ENCODE measurements at regions not wholly inside any gene's neighbourhood (a gene's known extent, or its start where the extent isn't known, plus 50 kb on each side); places are given as distances from the start of the nearest gene placed in this dataset.
A peak's percentile ranks its signal among the peaks of the same experiment; 100 is the strongest.
"Not testable (repeated sequence)": the region's sequence is repeated elsewhere in the genome, so short reads cannot be mapped to it uniquely, and the experiment has no call there.

- no peak for TF ChIP-seq CTCF (conservative IDR thresholded peaks at IDR 0.05; ENCODE audit: low read depth, low read length)
- peak; percentile 44 for DNase-seq (ENCODE audit: low read depth)
- no peak overlapping the region for H3K4me3 ChIP-seq (ENCODE audit: low read depth, low read length)
Observed at GRCh38 chr17:31627960-31628359, 231.1 kb downstream of the COPRS start.

- DNase-seq (ENCODE audit: low read depth) = no peak
- H3K4me3 ChIP-seq (ENCODE audit: low read depth, low read length) = no peak overlapping the region
- TF ChIP-seq CTCF (conservative IDR thresholded peaks at IDR 0.05; ENCODE audit: low read depth, low read length) = no peak
Observed at GRCh38 chr17:31623990-31624389, 232.5 kb downstream of the RAB11FIP4 start.

- no peak for TF ChIP-seq CTCF (conservative IDR thresholded peaks at IDR 0.05; ENCODE audit: low read depth, low read length)
- no peak for DNase-seq (ENCODE audit: low read depth)
- no peak overlapping the region for H3K4me3 ChIP-seq (ENCODE audit: low read depth, low read length)
Observed at GRCh38 chr17:31622500-31622899, 231.0 kb downstream of the RAB11FIP4 start.

- no peak for DNase-seq (ENCODE audit: low read depth)
- H3K4me3 ChIP-seq (ENCODE audit: low read depth, low read length) = no peak overlapping the region
Observed at GRCh38 chr17:31621566-31621965, 230.1 kb downstream of the RAB11FIP4 start.

GRCh38 chr17:31611053-31611452, 219.6 kb downstream of the RAB11FIP4 start:
- not testable (repeated sequence) for H3K4me3 ChIP-seq (ENCODE audit: low read depth, low read length); DNase-seq (ENCODE audit: low read depth)

More at GRCh38 chr17:31621566-31621965, 230.1 kb downstream of the RAB11FIP4 start:
- no peak for TF ChIP-seq CTCF (conservative IDR thresholded peaks at IDR 0.05; ENCODE audit: low read depth, low read length)

- no peak for TF ChIP-seq CTCF (conservative IDR thresholded peaks at IDR 0.05; ENCODE audit: low read depth, low read length)
- no peak overlapping the region for H3K4me3 ChIP-seq (ENCODE audit: low read depth, low read length)
- DNase-seq (ENCODE audit: low read depth) = no peak
Observed at GRCh38 chr17:31609996-31610910, 218.8 kb downstream of the RAB11FIP4 start.

GRCh38 chr17:31609331-31609730, 217.9 kb downstream of the RAB11FIP4 start:
- no peak for DNase-seq (ENCODE audit: low read depth)
- no peak for TF ChIP-seq CTCF (conservative IDR thresholded peaks at IDR 0.05; ENCODE audit: low read depth, low read length)
- H3K4me3 ChIP-seq (ENCODE audit: low read depth, low read length) = no peak overlapping the region
